ENCODE measurements at regions not wholly inside any gene's neighbourhood (a gene's known extent, or its start where the extent isn't known, plus 50 kb on each side); places are given as distances from the start of the nearest gene placed in this dataset.

- no peak for TF ChIP-seq CTCF (IDR thresholded peaks at IDR 0.05)
- TF ChIP-seq POLR2AphosphoS5 (IDR thresholded peaks at IDR 0.05) = no peak
- no peak for TF ChIP-seq EP300 (IDR thresholded peaks at IDR 0.05)
- no peak for TF ChIP-seq POLR2A (IDR thresholded peaks at IDR 0.05)
Observed at GRCh38 chr6:87798393-87799278, 96.6 kb upstream of the AKIRIN2 start.
